NCI-H187 (cell line): ENCODE measurements at regions not wholly inside any gene's neighbourhood (a gene's known extent, or its start where the extent isn't known, plus 50 kb on each side); places are given as distances from the start of the nearest gene placed in this dataset.

Experiments
- DNase-seq, 2 experiments: peaks; one replicate each; lab custom pipeline; 2025; lab: John Stamatoyannopoulos, UW

DNA sequence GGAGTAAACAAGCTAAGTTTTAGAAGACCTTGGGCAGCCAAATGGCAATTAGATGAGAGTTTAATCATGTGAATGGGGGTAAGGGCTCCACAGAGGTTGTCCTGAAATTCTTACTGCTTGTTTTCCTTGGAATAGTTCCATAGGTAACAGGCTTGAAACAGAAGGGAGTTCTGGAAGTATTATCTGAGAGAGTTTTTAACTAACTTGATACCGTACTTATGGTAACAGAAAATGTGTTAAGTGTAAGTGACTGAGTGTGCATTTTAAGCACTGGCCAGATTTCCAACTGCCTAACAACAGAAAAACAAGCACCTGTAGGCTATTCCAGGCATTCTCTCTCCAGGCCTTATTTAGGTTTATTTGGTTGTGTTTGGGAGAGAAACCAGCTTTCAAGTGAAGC, 414.6 kb upstream of the PDE3A start:
- DNase-seq = no peak

GRCh38 chr12:19954163-19954562, 414.2 kb upstream of the PDE3A start:
- no peak for DNase-seq

- DNase-seq = no peak
Measured at GRCh38 chr12:19957308-19958125, 410.8 kb upstream of the PDE3A start.

GRCh38 chr12:19958389-19958788, 409.9 kb upstream of the PDE3A start:
- no peak for DNase-seq

DNA sequence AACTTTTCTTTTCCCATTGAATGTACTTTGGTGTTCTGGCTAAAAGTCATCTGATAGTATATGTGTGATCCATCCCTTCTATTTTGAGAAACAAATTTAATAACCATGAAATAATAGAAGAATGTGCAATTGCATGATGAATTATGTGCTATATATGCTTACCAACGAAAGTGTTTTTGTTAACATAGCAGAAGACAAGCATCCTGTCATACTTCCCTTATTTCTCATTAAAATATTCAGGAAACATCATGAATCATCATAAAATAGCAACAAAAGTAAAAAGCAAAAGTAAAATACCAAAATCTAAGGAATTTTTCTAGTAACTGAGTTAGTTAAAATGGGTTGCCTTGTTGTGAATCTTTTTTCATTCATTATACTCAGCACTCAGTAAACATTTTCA, 409.0 kb upstream of the PDE3A start:
- DNase-seq = no peak

GRCh38 chr12:19960527-19960926, 407.8 kb upstream of the PDE3A start:
- no peak for DNase-seq

DNA sequence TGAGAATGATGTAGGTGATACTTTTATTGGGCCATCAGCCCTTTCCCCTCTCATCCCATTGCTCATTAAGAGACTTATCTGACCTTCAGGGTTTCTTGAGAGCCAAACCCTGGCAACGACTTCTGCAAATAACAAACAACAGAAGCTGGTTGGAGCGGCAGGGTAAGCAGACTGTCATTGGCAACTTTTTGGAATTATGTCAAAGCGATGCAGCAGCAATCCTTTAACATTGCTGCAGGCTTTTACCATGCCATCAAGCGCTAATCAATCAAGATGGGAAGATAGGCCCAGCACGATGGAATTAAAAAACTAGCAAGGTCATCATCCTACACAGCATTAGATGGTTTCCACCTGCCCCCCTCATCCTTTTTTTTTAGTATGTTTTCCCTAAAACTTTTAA, 406.1 kb upstream of the PDE3A start:
- DNase-seq = no peak

DNA sequence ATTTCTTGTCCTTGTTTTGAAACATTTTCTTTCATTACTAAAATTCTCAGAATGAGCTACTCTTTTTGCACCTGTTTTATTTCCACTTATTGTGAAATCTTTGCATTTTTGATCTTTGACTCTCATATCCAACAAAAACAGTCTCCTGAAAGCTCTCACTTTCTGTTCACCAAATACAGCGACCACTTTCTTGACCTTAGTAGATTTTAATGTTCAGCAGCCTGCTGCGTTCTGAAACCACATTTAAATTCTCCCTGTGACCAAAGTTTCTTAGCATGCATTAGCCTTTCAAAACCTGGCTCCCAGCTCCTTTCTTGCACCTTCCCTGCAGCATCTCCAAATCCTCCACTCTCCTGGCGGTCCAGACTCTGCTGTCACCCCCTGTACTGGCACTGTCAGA, 404.4 kb upstream of the PDE3A start:
- no peak for DNase-seq

DNA sequence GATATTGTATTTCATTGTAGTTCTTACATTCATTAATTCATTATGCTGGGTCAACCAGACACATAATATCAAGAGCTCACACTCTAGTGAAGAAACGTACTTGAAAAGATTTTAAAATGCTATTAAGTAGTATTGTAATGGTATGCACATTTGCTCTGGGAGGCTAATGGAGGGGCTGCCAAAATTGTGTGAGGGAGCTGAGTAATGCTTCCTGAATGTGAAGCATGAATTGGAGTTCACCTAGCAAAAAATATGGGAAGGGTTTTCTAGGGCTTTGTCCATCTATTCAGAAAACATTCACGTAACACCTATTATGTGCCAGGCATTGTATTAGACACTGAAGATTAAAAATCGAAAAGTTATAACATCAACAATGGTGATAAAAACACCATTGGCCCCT, 403.8 kb upstream of the PDE3A start:
- no peak for DNase-seq

DNA sequence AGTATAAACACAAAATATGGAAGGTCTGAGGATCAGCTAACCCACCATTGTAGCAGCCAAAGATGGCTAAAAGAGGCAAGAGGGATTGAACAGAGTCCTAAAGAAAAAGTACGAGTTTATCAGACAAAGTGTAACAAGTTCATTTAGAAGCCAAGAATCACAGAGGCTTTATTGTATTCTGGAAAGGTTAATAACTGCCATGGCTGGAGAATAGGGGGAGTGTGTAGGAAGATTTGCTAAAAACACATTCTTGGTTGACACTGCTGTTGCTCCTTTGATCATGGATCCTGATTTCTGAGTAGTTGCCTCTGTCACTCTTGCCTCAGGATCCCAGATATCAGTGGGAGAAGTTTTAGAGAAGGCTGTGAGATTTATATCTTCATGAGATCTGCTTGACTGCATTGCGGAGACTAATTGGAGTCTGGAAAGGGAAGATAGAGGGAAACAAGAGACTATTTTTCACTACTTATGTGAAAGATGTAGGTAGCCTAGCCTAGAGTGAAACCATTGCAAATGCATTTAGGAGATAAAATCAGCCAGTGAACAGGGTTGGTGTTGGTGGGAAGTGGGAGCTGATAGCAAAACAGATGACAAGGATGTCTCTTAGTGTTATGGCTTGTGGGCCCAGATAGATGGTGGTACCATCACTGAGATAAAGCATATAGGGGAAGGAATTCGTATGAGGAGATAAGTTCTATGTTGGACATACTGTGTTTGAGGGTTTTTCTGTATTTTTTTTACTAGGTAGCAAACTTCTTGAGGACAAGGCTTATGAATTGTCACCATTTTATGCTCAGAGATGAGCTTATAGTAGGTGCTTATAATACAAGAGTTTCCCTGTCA, 402.9 kb upstream of the PDE3A start:
- no peak for DNase-seq

- DNase-seq = no peak
Measured at GRCh38 chr12:19967001-19967400, 401.3 kb upstream of the PDE3A start.

DNA sequence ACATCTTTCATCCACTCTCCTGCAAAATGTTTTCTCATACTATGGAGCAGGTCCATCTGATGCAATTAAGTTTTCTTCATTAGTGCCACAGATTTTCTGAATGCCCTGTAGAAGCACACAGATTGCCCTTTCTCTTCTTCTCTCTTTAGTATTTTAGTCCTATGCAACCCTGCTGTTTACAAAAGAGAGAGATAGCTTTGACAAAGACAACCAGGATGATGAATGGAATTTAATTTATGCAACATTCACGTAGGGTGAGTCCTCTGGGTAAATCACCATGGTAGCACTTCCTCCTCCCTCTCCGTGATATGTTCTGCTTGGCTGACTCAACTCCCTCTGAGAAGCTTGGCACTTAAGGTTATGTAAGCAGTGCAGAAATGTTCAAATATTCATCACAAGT, 400.9 kb upstream of the PDE3A start:
- DNase-seq = peak; percentile 38 to 65

- DNase-seq = no peak
Measured at GRCh38 chr12:19970116-19970515, 398.2 kb upstream of the PDE3A start.

DNA sequence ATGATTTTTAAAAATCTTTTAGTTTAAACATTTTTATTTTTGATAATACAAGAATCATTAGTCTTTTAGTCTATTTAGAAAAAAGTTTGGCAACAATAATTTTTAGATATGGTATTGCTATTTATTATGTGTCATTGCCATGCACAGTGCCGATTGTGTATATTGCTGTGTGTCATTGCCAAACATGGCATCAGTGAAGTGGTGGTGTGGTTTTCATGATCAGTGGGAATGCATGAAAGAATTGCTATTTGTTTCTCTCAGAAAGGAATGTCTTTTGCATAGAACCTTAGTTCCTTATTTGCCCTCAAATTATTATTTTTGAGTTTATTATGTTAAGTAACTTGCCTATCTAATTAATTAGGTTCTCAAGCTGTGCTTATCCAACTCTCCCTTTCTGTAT, 397.5 kb upstream of the PDE3A start:
- no peak for DNase-seq

- DNase-seq = no peak
Measured at GRCh38 chr12:19971361-19972280, 396.7 kb upstream of the PDE3A start.

GRCh38 chr12:19972325-19973288, 395.7 kb upstream of the PDE3A start:
- no peak for DNase-seq

DNA sequence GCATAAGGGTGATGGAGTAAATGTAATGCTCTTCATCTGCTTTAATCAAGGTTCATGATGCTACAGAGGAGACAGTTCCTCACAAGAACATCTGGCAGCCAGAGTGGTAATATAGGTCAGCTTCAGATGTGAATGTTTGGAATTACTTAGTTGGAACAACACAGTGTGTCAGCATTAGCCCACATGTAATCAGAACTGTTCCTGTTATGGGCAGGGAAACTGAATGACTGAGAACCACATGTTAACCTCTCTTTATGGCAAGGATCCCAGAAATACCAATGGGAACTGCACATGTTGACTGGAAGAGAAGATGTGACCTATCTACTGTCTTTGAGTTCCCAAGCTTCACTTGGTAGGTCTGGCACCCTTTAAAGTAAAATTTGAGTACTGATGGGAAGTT, 390.1 kb upstream of the PDE3A start:
- no peak for DNase-seq

DNA sequence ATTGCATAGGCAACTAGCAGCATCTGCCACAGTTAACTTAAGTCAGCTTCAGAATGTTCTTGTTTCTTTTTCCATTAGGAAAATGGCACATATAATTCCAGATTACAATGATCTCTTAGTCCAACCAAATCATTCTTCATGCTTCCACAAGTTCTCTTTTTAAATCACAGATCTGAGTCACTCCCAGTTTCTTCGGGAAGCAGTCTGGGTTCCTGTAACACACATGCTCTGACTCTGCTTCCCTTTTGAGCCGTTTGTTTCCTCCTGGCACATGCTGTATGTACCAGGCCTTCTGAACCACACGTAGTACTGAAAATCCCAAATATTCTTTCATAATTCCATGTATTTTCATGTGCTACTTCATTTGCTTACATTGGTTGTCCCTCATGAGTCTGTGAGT, 388.8 kb upstream of the PDE3A start:
- DNase-seq = no peak

GRCh38 chr12:19981944-19982343, 386.4 kb upstream of the PDE3A start:
- no peak for DNase-seq

DNA sequence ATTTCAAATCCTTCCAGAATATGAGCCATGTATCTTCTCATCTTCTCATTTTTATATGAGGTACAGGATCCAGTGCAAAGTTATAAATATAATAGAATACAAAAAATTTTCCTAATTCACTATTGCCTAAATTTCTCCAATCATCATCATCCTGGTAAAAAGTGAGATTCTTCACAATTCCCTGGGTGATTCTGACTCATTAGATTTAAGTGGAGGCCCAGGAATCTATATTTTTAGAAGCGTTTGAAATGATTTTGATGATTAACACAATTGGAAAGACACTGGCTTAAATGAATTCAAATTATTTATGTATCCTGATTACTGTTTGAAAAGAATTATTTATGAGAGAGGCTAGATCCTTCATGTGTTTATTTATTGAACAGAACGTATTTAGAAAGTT, 380.3 kb upstream of the PDE3A start:
- no peak for DNase-seq

- DNase-seq = no peak
Measured at GRCh38 chr12:19988459-19988873, 379.9 kb upstream of the PDE3A start.
